Heart left ventricle (tissue), 13 donors: ENCODE measurements at regions not wholly inside any gene's neighbourhood (a gene's known extent, or its start where the extent isn't known, plus 50 kb on each side); places are given as distances from the start of the nearest gene placed in this dataset.

Source experiments
- CTCF ChIP-seq, 12 donors: fragments of 200-600 bp; sonication (generic) in 4 of 12; IDR thresholded peaks; one replicate each; pipeline versions ENCODE4 v1.5.0 to v1.8.0; 2018 to 2022; ENCODE audit warnings: antibody characterized with exemption in 12 of 12, mild to moderate bottlenecking in 5 of 12
- POLR2A ChIP-seq, 2 donors: fragments of 450-650 bp; IDR thresholded peaks; one replicate each; pipeline ENCODE4 v1.6.1; 2017; ENCODE audit warnings: antibody characterized with exemption in 2 of 2, mild to moderate bottlenecking in 2 of 2, moderate library complexity in 2 of 2
- donor health status: ischemic (EF 13 %, LVEDD 7.1; RV severe dilation, severe dysfunction).
- donor health status: DM: no; HTN: yes; CAD: no.
- donor health status: DM: no; HTN: no; CAD: no.
- donor health status: ischemic (EF 25% LVEDD 6.9; RV normal size, moderate dysfunction).
- donor health status: ischemic (EF 25% LVEDD 5.7; RV mildly dilated, moderate dysfunction).
- donor health status: ischemic (EF 35%, LVEDD 5.7; RV mildly dilated, moderate dysfunction).
- donor health status: nonischemic (EF 11% LVEDD 7.7; RV severe dilation, severe dysfunction).
- donor health status: DM: yes; HTN: yes; CAD: no.
- donor health status: PGD.
- donor health status: ischemic (EF 29% LVEDD 5.4; RV normal size, mild dysfunction).
- donor health status: nonischemic (EF 23%, LVEDD 6.1; RV moderate dilation, normal function).

GRCh38 chr10:88071879-88072278, 208.5 kb downstream of the PTEN start:
- TF ChIP-seq POLR2A (IDR thresholded peaks at IDR 0.05), result no peak
- TF ChIP-seq CTCF (IDR thresholded peaks at IDR 0.05), result no peak
